Gastroesophageal sphincter (tissue), 3 donors: ENCODE measurements at regions not wholly inside any gene's neighbourhood (a gene's known extent, or its start where the extent isn't known, plus 50 kb on each side); places are given as distances from the start of the nearest gene placed in this dataset.

Experiments
- CTCF ChIP-seq, 4 experiments: fragments of 200-600 bp in 2 of 4; fragments of 450-650 bp in 2 of 4; sonication (generic) in 1 of 4; IDR thresholded peaks; one replicate each; pipeline ENCODE4 v1.5.1; 2017 to 2019; ENCODE audit warnings: antibody characterized with exemption in 4 of 4, mild to moderate bottlenecking in 2 of 4, moderate library complexity in 2 of 4
- POLR2A ChIP-seq, 2 donors: fragments of 450-650 bp; IDR thresholded peaks; one replicate each; pipeline ENCODE4 v1.6.1; 2017; ENCODE audit warnings: antibody characterized with exemption in 2 of 2, mild to moderate bottlenecking in 2 of 2, moderate library complexity in 1 of 2
- POLR2AphosphoS5 ChIP-seq: sonication (generic); formaldehyde crosslinking; IDR thresholded peaks from one replicate; pipeline ENCODE4 v1.6.1; 2017; ENCODE audit warnings: antibody characterized with exemption

- TF ChIP-seq POLR2A (IDR thresholded peaks at IDR 0.05) (no peak), CTCF (IDR thresholded peaks at IDR 0.05) (no peak), POLR2AphosphoS5 (no peak)
Measured at GRCh38 chr6:113120224-113120581, 736.9 kb upstream of the MARCKS start.
